MCF 10A (cell line): ENCODE measurements at regions not wholly inside any gene's neighbourhood (a gene's known extent, or its start where the extent isn't known, plus 50 kb on each side); places are given as distances from the start of the nearest gene placed in this dataset.

Experiments used
- BruUV-seq: library from RNA; stranded (reverse); fragments of 400-500 nt; replicated peaks from 2 replicates; lab custom pipeline; 2021; lab: Mats Ljungman, UMichigan
- CTCF ChIA-PET: fragments of 300-600 bp; sonication (Branson Sonifier 250); formaldehyde crosslinking; extraction: SDS; loops from one replicate; lab custom pipeline; 2021; ENCODE audit warnings: antibody characterized with exemption, inconsistent platforms; lab: Yijun Ruan, JAX
- POLR2A ChIA-PET: fragments of 300-600, 350-650 bp; sonication (Branson Sonifier 250); formaldehyde crosslinking; extraction: SDS; loops from one replicate; lab custom pipeline; 2020; ENCODE audit warnings: antibody characterized with exemption, inconsistent platforms; lab: Yijun Ruan, JAX
- DNase-seq: peaks from one replicate; pipeline ENCODE4 v3.0.0-alpha.2; 2018; ENCODE audit not compliant: unreplicated experiment
- H3K27ac Mint-ChIP-seq: one replicate; pipeline ENCODE4 v1.8.0; 2022; ENCODE audit warnings: mild to moderate bottlenecking, low read depth, mixed read lengths; ENCODE audit not compliant: unreplicated experiment
- H3K27me3 Mint-ChIP-seq: one replicate; pipeline ENCODE4 v1.8.0; 2022; ENCODE audit warnings: mixed read lengths; ENCODE audit not compliant: insufficient read depth, unreplicated experiment
- H3K36me3 Mint-ChIP-seq: one replicate; pipeline ENCODE4 v1.8.0; 2022; ENCODE audit warnings: mild to moderate bottlenecking, moderate library complexity, mixed read lengths; ENCODE audit not compliant: insufficient read depth, unreplicated experiment
- H3K4me1 Mint-ChIP-seq: one replicate; pipeline ENCODE4 v1.8.0; 2022; ENCODE audit warnings: mixed read lengths; ENCODE audit not compliant: insufficient read depth, unreplicated experiment
- H3K4me3 Mint-ChIP-seq: one replicate; pipeline ENCODE4 v1.8.0; 2022; ENCODE audit warnings: mild to moderate bottlenecking, moderate library complexity, mixed read lengths; ENCODE audit not compliant: unreplicated experiment
- H3K9me3 Mint-ChIP-seq: one replicate; pipeline ENCODE4 v1.8.0; 2022; ENCODE audit warnings: mixed read lengths; ENCODE audit not compliant: unreplicated experiment
- intact Hi-C: fragments of 100-400 bp; cut with micrococcal nuclease; formaldehyde crosslinking; loops from 2 replicates; pipeline ENCODE4 v1.14.1; 2022
- TF ChIP-seq, protein P1 (sequence below): fragments of 200-600 bp; IDR thresholded peaks from one replicate; pipeline ENCODE4 v1.8.0; 2022; ENCODE audit warnings: antibody characterized with exemption, mild to moderate bottlenecking; ENCODE audit not compliant: unreplicated experiment

GRCh38 chr3:5650303-5650702, 462.8 kb downstream of the EDEM1 start:
- POLR2A ChIA-PET: interaction anchor here (0.6 to 0.7 kb wide), 2 partner anchors 12 to 120 kb away, joined by 3 to 6 read pairs; no protein-coding TSS in a partner anchor
- TF ChIP-seq, protein P1, sequence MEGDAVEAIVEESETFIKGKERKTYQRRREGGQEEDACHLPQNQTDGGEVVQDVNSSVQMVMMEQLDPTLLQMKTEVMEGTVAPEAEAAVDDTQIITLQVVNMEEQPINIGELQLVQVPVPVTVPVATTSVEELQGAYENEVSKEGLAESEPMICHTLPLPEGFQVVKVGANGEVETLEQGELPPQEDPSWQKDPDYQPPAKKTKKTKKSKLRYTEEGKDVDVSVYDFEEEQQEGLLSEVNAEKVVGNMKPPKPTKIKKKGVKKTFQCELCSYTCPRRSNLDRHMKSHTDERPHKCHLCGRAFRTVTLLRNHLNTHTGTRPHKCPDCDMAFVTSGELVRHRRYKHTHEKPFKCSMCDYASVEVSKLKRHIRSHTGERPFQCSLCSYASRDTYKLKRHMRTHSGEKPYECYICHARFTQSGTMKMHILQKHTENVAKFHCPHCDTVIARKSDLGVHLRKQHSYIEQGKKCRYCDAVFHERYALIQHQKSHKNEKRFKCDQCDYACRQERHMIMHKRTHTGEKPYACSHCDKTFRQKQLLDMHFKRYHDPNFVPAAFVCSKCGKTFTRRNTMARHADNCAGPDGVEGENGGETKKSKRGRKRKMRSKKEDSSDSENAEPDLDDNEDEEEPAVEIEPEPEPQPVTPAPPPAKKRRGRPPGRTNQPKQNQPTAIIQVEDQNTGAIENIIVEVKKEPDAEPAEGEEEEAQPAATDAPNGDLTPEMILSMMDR: no peak

GRCh38 chr3:5651351-5651750, 463.8 kb downstream of the EDEM1 start:
- intact Hi-C loops: no loop called here
- TF ChIP-seq, protein P1: no peak
- DNase-seq: no peak
- H3K4me1 Mint-ChIP-seq: no peaks in the 10 kb centered on the region
- peaks cover 2% of the 10 kb centered on the region for H3K9me3 Mint-ChIP-seq
- no peaks in the 10 kb centered on the region for H3K36me3 Mint-ChIP-seq
- CTCF ChIA-PET: no interaction called here
- H3K27me3 Mint-ChIP-seq: peaks cover 11% of the 10 kb centered on the region
- no TSS peak for BruUV-seq
- POLR2A ChIA-PET: no interaction called here
- H3K27ac Mint-ChIP-seq: no peak overlapping the region
- H3K4me3 Mint-ChIP-seq: no peak overlapping the region

More at GRCh38 chr3:5650303-5650702, 462.8 kb downstream of the EDEM1 start:
- CTCF ChIA-PET: no interaction called here
- no peaks in the 10 kb centered on the region for H3K4me1 Mint-ChIP-seq
- BruUV-seq: no TSS peak
- intact Hi-C loops: no loop called here
- H3K27me3 Mint-ChIP-seq: peaks cover 11% of the 10 kb centered on the region
- no peak overlapping the region for H3K27ac Mint-ChIP-seq
- no peak overlapping the region for H3K4me3 Mint-ChIP-seq
- H3K9me3 Mint-ChIP-seq: no peaks in the 10 kb centered on the region
- peaks cover 1% of the 10 kb centered on the region for H3K36me3 Mint-ChIP-seq
- DNase-seq: no peak

DNA sequence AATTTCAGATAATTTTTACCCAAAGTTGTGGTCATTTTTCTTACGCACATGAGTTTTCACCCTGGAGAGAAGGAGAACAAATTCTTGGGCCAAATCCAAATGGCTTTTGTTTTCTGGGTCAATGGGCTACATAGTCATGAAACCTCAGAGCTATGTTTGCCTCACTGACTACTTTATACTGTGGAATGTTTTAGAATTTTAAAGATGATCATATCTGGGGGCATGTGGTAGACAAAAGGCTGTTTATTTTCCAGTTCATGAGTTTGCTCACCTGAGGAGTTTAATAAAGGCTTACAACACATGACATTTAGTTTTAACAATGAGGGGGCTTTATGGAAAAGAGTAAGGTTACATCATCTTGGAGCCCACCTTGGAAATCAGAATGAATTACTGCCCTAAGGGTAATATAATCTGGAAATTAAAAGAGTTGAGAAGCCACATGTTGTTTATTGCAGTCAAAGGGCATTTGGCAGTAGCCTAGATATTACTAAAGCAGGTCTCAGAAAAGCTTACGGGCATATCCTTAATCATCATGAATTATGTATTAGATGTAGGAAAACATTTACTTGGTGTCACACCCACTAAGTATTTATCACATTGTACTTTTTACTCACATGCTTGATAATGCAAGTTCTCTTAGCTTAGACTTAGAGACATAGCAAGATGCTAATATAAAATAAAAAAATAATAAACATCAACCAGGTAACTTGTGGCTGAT, 466.1 kb downstream of the EDEM1 start:
- POLR2A ChIA-PET: no interaction called here
- Mint-ChIP-seq H3K27me3 (no peaks in the 10 kb centered on the region), H3K27ac (no peak overlapping the region), H3K4me1 (no peaks in the 10 kb centered on the region), H3K9me3 (peaks cover 8% of the 10 kb centered on the region), H3K4me3 (no peak overlapping the region), H3K36me3 (no peaks in the 10 kb centered on the region)
- intact Hi-C loops: no loop called here
- no TSS peak for BruUV-seq
- CTCF ChIA-PET: no interaction called here
- DNase-seq: no peak
- TF ChIP-seq, protein P1: no peak

DNA sequence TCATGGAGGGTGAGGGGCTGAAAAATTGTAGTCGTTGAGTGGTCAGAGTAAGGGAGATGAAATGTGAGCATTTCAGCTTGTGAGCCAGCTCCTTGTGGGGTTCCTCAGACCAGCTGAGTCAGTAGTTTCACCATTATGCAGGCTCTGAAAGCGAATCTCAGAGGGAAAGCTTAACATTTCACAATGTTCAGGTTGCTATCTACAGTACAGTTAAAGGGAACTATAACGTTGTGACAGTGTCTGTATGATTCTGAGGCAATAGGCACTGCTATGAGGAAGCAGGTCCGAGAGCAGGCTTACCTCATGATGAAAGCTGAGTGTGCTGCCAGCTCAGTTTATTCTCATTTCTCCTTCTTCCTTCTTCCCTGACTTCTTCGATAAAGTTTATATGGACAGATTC, 469.6 kb downstream of the EDEM1 start:
- no peak overlapping the region for H3K4me3 Mint-ChIP-seq
- no peak overlapping the region for H3K27ac Mint-ChIP-seq
- TF ChIP-seq, protein P1: no peak
- no TSS peak for BruUV-seq
- H3K27me3 Mint-ChIP-seq: no peaks in the 10 kb centered on the region
- H3K36me3 Mint-ChIP-seq: no peaks in the 10 kb centered on the region
- ChIA-PET CTCF (no interaction called here), POLR2A (interaction anchor here (0.7 kb wide), 1 partner anchor 1556 kb away, joined by 3 read pairs; no protein-coding TSS in a partner anchor)
- no peaks in the 10 kb centered on the region for H3K4me1 Mint-ChIP-seq
- intact Hi-C loops: no loop called here
- H3K9me3 Mint-ChIP-seq: peaks cover 14% of the 10 kb centered on the region
- no peak for DNase-seq
